ENCODE measurements at regions not wholly inside any gene's neighbourhood (a gene's known extent, or its start where the extent isn't known, plus 50 kb on each side); places are given as distances from the start of the nearest gene placed in this dataset.
"Not testable (repeated sequence)": the region's sequence is repeated elsewhere in the genome, so short reads cannot be mapped to it uniquely, and the experiment has no call there.

- Histone ChIP-seq H3K27ac (ENCODE audit: low read depth) (no peak overlapping the region), H3K36me3 (ENCODE audit: insufficient read depth) (no peaks in the 10 kb centered on the region), H3K4me3 (ENCODE audit: low read depth, low read length) (no peak overlapping the region), H3K4me1 (ENCODE audit: insufficient read depth) (no peaks in the 10 kb centered on the region)
- WGBS = 92% methylated on average over 7 of the region's 7 CpGs
- DNase-seq (ENCODE audit: extremely low spot score) = no peak
These were observed 99.6 kb upstream of the FBXO28 start for GRCh38 chr1:224014330-224014649.

GRCh38 chr1:224013626-224014329 lies 100.1 kb upstream of the FBXO28 start:
- DNase-seq (ENCODE audit: extremely low spot score); H3K27ac ChIP-seq (ENCODE audit: low read depth); H3K36me3 ChIP-seq (ENCODE audit: insufficient read depth); H3K4me1 ChIP-seq (ENCODE audit: insufficient read depth); H3K4me3 ChIP-seq (ENCODE audit: low read depth, low read length): not testable (repeated sequence)
- 89% methylated on average over 28 of the region's 28 CpGs for WGBS

- not testable (repeated sequence) for DNase-seq (ENCODE audit: extremely low spot score); H3K4me3 ChIP-seq (ENCODE audit: low read depth, low read length); H3K4me1 ChIP-seq (ENCODE audit: insufficient read depth); H3K27ac ChIP-seq (ENCODE audit: low read depth); H3K36me3 ChIP-seq (ENCODE audit: insufficient read depth)
- WGBS = 94% methylated on average over 19 of the region's 19 CpGs
These were observed 101.0 kb upstream of the FBXO28 start for GRCh38 chr1:224012807-224013434.

- H3K4me1 ChIP-seq (ENCODE audit: insufficient read depth); DNase-seq (ENCODE audit: extremely low spot score); H3K4me3 ChIP-seq (ENCODE audit: low read depth, low read length); H3K27ac ChIP-seq (ENCODE audit: low read depth); H3K36me3 ChIP-seq (ENCODE audit: insufficient read depth): not testable (repeated sequence)
- WGBS = 88% methylated on average over 15 of the region's 15 CpGs
These were observed 101.7 kb upstream of the FBXO28 start for GRCh38 chr1:224012162-224012561.

DNA sequence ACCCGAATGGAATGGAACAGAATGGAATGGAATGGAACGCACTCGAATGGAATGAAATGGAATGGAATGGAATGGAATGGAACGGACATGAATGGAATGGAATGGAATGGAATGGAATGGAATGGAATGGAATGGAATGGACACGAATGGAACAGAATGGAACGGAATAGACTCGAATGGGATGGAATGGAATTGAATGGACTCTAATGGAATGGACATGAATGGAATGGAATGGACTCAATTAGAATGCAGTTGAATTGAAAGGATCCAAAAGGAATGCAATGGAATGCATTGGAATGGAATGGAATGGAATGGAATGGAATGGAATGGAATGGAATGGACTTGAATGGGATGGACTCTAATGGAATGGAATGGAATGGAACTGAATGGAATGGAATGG lies 102.2 kb upstream of the FBXO28 start:
- not testable (repeated sequence) for H3K4me1 ChIP-seq (ENCODE audit: insufficient read depth); H3K27ac ChIP-seq (ENCODE audit: low read depth); DNase-seq (ENCODE audit: extremely low spot score); H3K36me3 ChIP-seq (ENCODE audit: insufficient read depth); H3K4me3 ChIP-seq (ENCODE audit: low read depth, low read length)
- WGBS = 83% methylated on average over 7 of the region's 7 CpGs

GRCh38 chr1:224011153-224011552 lies 102.8 kb upstream of the FBXO28 start:
- H3K4me1 ChIP-seq (ENCODE audit: insufficient read depth); H3K4me3 ChIP-seq (ENCODE audit: low read depth, low read length); H3K36me3 ChIP-seq (ENCODE audit: insufficient read depth); DNase-seq (ENCODE audit: extremely low spot score); H3K27ac ChIP-seq (ENCODE audit: low read depth): not testable (repeated sequence)
- WGBS = 99% methylated on average over 6 of the region's 7 CpGs

DNA sequence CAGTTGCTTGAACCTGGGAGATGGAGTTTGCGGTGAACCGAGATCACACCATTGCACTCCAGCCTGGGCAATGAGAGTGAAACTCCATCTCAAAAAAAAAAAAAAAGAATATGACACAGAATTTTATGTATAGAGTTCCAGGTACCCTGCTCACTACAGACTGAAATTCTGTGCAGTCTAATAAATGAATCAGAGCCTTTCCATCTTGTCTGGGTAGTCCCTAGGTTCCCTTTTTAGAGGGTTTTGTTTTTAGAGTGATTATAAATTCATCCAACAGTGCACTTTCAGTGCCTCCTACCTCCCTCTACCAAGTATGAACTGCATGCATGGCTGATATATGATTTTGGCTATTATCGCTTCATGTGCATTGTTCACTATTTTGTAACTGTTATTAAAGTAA lies 107.9 kb upstream of the FBXO28 start:
- DNase-seq (ENCODE audit: extremely low spot score); H3K36me3 ChIP-seq (ENCODE audit: insufficient read depth); H3K4me3 ChIP-seq (ENCODE audit: low read depth, low read length); H3K27ac ChIP-seq (ENCODE audit: low read depth); H3K4me1 ChIP-seq (ENCODE audit: insufficient read depth): not testable (repeated sequence)
- over 99% methylated on average over 3 of the region's 3 CpGs for WGBS

DNA sequence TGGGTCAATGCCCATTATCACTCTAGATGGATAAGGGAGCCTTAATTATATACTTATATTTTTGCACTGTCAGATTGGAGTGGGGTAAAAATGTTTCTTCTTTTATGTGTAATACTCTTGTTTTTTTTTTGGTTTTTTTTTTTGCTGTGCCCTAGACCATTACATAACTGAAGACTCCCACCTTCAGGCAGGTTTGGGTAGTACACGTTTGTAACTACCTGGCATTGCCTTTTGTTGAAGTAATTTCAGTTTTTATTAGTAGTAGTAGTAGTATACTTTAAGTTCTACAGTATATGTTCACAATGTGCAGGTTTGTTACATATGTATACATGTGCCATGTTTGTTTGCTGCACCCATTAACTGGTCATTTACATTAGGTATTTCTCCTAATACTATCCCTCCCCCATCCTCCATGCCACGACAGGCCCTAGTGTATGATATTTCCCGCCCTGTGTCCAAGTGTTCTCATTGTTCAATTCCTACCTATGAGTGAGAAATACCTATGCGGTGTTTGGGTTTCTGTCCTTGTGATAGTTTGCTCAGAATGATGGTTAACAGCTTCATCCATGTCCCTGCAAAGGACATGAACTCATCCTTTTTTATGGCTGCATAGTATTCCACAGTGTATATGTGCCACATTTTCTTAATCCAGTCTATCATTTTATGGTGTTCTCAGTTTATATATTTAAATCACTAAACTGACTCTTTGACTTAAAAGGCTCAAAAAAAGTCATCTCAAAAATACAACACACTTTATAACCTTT lies 109.2 kb upstream of the FBXO28 start:
- not testable (repeated sequence) for H3K36me3 ChIP-seq (ENCODE audit: insufficient read depth); H3K4me1 ChIP-seq (ENCODE audit: insufficient read depth); H3K4me3 ChIP-seq (ENCODE audit: low read depth, low read length); DNase-seq (ENCODE audit: extremely low spot score); H3K27ac ChIP-seq (ENCODE audit: low read depth)
- WGBS = 78% methylated on average over 4 of the region's 4 CpGs

DNA sequence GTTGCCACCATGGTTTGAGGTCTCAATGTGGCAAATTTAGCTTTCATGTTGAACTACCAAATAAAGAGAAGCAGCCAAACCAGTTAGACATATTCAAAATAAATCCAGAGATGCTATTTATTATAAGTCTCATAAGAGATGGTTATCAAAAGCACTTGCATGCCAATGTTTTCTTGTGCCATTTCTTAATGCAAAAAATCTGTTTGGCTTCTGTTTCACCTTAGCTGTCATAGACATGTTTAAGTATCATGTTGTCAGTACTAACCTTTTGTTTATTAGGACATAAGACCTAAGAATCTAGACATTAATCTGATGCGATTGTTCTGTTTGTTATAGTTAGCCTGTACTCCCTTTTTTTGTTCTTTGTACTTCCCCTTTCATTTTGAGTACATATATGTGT lies 110.0 kb upstream of the FBXO28 start:
- H3K4me1 ChIP-seq (ENCODE audit: insufficient read depth); H3K27ac ChIP-seq (ENCODE audit: low read depth): not testable (repeated sequence)
- 0% methylated on average over 1 of the region's 1 CpG for WGBS

DNA sequence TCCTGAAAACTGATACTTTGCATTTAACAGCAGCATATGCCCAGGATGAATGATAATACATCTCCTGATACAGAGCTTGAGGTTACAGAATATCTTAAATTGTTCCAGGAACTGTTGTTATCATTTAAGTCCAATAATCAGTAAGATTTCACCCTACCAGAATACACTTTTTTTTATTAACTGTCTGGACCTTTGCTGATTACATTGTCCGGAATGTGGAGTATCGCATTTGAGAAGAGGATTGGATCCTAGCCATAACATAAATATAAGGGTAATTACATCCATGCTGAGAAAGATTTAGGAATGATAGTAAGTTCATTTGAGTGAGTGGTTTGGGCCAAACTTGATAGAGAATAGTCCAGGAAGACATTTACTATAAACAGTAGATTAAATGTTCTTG lies 112.2 kb upstream of the FBXO28 start:
- not testable (repeated sequence) for H3K4me1 ChIP-seq (ENCODE audit: insufficient read depth); H3K4me3 ChIP-seq (ENCODE audit: low read depth, low read length); DNase-seq (ENCODE audit: extremely low spot score); H3K36me3 ChIP-seq (ENCODE audit: insufficient read depth); H3K27ac ChIP-seq (ENCODE audit: low read depth)
- 51% methylated on average over 2 of the region's 2 CpGs for WGBS

More for the DNA sequence above, 110.0 kb upstream of the FBXO28 start:
- not testable (repeated sequence) for H3K4me3 ChIP-seq (ENCODE audit: low read depth, low read length); DNase-seq (ENCODE audit: extremely low spot score); H3K36me3 ChIP-seq (ENCODE audit: insufficient read depth)

DNA sequence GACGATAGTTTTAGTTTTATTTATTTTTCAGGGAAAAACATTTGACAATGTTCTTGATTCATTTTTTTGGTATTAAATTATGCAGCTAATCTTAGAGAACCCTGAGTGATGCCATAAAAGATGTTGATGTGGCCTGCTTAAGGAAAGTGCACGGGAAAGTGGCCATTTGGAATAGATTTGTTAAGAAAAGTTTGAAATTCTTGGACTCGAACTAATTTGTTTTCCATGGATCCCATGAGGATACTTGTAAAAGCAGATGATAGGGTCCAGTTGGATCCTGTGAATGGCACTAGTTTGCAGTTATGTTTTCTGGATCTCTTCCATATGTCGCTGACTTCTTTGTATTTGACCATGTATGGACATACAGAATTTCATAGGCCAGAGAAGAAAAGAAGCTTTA lies 114.2 kb upstream of the FBXO28 start:
- not testable (repeated sequence) for DNase-seq (ENCODE audit: extremely low spot score); H3K36me3 ChIP-seq (ENCODE audit: insufficient read depth); H3K4me1 ChIP-seq (ENCODE audit: insufficient read depth); H3K4me3 ChIP-seq (ENCODE audit: low read depth, low read length); H3K27ac ChIP-seq (ENCODE audit: low read depth)
- 40% methylated on average over 4 of the region's 4 CpGs for WGBS

- not testable (repeated sequence) for H3K36me3 ChIP-seq (ENCODE audit: insufficient read depth); DNase-seq (ENCODE audit: extremely low spot score); H3K4me1 ChIP-seq (ENCODE audit: insufficient read depth); H3K4me3 ChIP-seq (ENCODE audit: low read depth, low read length); H3K27ac ChIP-seq (ENCODE audit: low read depth)
- WGBS = 62% methylated on average over 4 of the region's 4 CpGs
These were observed 115.0 kb upstream of the FBXO28 start for GRCh38 chr1:223998676-223999455.

- 98% methylated on average over 2 of the region's 2 CpGs for WGBS
- not testable (repeated sequence) for H3K27ac ChIP-seq (ENCODE audit: low read depth); H3K36me3 ChIP-seq (ENCODE audit: insufficient read depth); DNase-seq (ENCODE audit: extremely low spot score); H3K4me3 ChIP-seq (ENCODE audit: low read depth, low read length); H3K4me1 ChIP-seq (ENCODE audit: insufficient read depth)
These were observed 117.5 kb upstream of the FBXO28 start for GRCh38 chr1:223996376-223996775.

Measured in urinary bladder (tissue), 3 donors.